ENCODE measurements at regions not wholly inside any gene's neighbourhood (a gene's known extent, or its start where the extent isn't known, plus 50 kb on each side); places are given as distances from the start of the nearest gene placed in this dataset.

- TF ChIP-seq CTCF (IDR thresholded peaks at IDR 0.05) (no peak), POLR2A (IDR thresholded peaks at IDR 0.05) (no peak)
Measured at GRCh38 chr3:146838221-146838620, 233.1 kb upstream of the PLSCR5 start.

Data from Peyer's patch (tissue), 4 donors.